22Rv1 (cell line): ENCODE measurements at regions not wholly inside any gene's neighbourhood (a gene's known extent, or its start where the extent isn't known, plus 50 kb on each side); places are given as distances from the start of the nearest gene placed in this dataset.

Source experiments
- ZFX ChIP-seq: fragments of 450-650 bp; IDR thresholded peaks from 2 replicates; pipeline ENCODE4 v1.6.1; 2017; ENCODE audit warnings: antibody characterized with exemption, borderline replicate concordance
- TF ChIP-seq, protein P1 (sequence below): fragments of 450-650 bp; IDR thresholded peaks from 2 replicates; pipeline ENCODE4 v1.5.1; 2017; ENCODE audit warnings: mild to moderate bottlenecking

GRCh38 chr11:119979701-119980100 is 158.2 kb downstream of the TRIM29 start:
- TF ChIP-seq, protein P1, sequence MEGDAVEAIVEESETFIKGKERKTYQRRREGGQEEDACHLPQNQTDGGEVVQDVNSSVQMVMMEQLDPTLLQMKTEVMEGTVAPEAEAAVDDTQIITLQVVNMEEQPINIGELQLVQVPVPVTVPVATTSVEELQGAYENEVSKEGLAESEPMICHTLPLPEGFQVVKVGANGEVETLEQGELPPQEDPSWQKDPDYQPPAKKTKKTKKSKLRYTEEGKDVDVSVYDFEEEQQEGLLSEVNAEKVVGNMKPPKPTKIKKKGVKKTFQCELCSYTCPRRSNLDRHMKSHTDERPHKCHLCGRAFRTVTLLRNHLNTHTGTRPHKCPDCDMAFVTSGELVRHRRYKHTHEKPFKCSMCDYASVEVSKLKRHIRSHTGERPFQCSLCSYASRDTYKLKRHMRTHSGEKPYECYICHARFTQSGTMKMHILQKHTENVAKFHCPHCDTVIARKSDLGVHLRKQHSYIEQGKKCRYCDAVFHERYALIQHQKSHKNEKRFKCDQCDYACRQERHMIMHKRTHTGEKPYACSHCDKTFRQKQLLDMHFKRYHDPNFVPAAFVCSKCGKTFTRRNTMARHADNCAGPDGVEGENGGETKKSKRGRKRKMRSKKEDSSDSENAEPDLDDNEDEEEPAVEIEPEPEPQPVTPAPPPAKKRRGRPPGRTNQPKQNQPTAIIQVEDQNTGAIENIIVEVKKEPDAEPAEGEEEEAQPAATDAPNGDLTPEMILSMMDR, result no peak
- no peak for TF ChIP-seq ZFX
